PFSK-1 (cell line): ENCODE measurements at regions not wholly inside any gene's neighbourhood (a gene's known extent, or its start where the extent isn't known, plus 50 kb on each side); places are given as distances from the start of the nearest gene placed in this dataset.

Experiments
- FOXP2 ChIP-seq: optimal IDR thresholded peaks from 2 replicates; pipeline ENCODE3; 2011; ENCODE audit warnings: borderline replicate concordance, control low read depth, inconsistent platforms; ENCODE audit not compliant: insufficient read depth; ENCODE audit errors: extremely low read length, extremely low read depth
- POLR2AphosphoS5 ChIP-seq: IDR thresholded peaks from 2 replicates; pipeline ENCODE4 v1.6.1; 2012; ENCODE audit warnings: low read depth, mild to moderate bottlenecking, control low read depth, low read length, moderate library complexity
- REST ChIP-seq, 2 experiments: IDR thresholded peaks; 2 replicates each; pipeline versions ENCODE4 v1.6.1 to v1.8.0; 2011 to 2012; ENCODE audit warnings: low read depth in 2 of 2, low read length in 2 of 2, control low read depth in 1 of 2, inconsistent platforms in 1 of 2, mild to moderate bottlenecking in 1 of 2, moderate library complexity in 1 of 2; ENCODE audit not compliant: insufficient read depth in 1 of 2
- SIN3A ChIP-seq: IDR thresholded peaks from 2 replicates; pipeline ENCODE4 v1.6.1; 2012; ENCODE audit warnings: mild to moderate bottlenecking, low read length, moderate library complexity, borderline replicate concordance; ENCODE audit not compliant: insufficient read depth
- TAF1 ChIP-seq: IDR thresholded peaks from 2 replicates; pipeline ENCODE4 v1.6.1; 2012; ENCODE audit warnings: low read length, control low read depth, borderline replicate concordance; ENCODE audit not compliant: insufficient read depth

- TF ChIP-seq FOXP2 (no peak), SIN3A (no peak), TAF1 (no peak), REST (IDR thresholded peaks at IDR 0.05; ENCODE audit: insufficient read depth in 1 of 2, low read depth in 2 of 2, low read length in 2 of 2) (no peak), POLR2AphosphoS5 (no peak)
These were observed 141.0 kb downstream of the PJA1 start for GRCh38 chrX:69024161-69024736.

DNA sequence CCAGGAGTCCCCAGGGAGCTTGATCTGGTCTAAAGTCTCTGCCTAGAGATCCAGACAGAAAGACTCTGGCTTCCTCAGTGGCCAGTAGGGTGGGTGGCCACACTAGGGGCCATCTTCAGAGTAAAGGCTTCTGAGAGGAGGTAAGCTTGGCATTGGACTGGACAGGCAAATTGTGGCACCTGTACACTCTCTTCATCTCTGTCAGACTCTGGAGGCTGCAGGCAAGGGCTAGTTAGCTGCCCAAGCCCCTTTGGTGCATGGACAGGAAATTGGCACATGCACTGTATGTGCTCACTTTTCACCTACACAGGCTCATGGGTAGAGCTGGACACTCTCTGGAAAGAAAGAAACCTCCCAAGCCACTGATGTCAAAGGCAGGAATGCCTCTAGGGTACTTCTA is 142.8 kb downstream of the PJA1 start:
- TF ChIP-seq SIN3A (no peak), POLR2AphosphoS5 (no peak), TAF1 (no peak), FOXP2 (no peak), REST (IDR thresholded peaks at IDR 0.05; ENCODE audit: insufficient read depth in 1 of 2, low read depth in 2 of 2, low read length in 2 of 2) (no peak)

DNA sequence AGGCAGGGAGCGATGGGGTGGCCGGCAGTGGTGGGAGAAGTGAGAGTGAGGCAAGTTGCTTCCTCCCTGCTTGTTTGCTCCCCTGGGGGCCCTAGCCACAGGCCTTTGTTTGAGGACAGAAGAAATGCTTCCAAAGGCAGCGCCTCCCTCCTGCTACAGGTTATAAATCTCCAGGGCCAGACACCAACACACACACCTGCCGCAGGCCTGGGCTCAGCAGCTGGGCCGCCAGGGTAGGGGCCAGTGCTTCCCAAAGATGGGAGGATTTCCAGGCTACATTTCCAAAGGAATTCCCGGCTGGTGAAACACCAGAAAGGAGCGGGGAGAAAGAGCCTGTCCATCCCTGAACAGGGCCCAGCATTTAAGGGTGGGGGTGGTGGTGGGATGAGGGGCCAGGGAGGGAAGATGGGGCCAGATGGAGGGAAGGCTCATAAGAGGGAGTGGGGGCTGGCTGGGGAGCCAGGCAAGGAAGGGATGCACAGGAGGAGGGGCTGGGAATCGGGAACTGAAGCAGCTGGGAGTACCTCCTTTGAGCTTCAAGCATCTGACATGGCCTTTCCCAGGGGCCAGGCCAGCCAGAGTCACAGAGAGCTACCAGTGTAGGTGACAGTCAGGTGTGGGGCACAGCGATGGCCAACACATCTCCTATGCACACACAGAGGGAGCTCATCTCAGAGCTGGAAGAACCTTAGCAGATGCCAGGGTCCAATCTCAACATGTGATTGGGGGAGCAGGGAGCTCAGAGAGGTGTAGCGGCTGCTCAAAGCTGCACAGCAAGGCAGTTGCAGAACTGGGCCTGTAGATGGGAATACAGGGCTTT is 143.9 kb downstream of the PJA1 start:
- TF ChIP-seq REST (IDR thresholded peaks at IDR 0.05; ENCODE audit: insufficient read depth in 1 of 2, low read depth in 2 of 2, low read length in 2 of 2) (no peak), SIN3A (no peak)

GRCh38 chrX:69020316-69020715 is 144.9 kb downstream of the PJA1 start:
- TF ChIP-seq SIN3A (no peak), REST (IDR thresholded peaks at IDR 0.05; ENCODE audit: insufficient read depth in 1 of 2, low read depth in 2 of 2, low read length in 2 of 2) (no peak), FOXP2 (no peak), TAF1 (no peak), POLR2AphosphoS5 (no peak)
